B cell (primary cell): ENCODE measurements at regions not wholly inside any gene's neighbourhood (a gene's known extent, or its start where the extent isn't known, plus 50 kb on each side); places are given as distances from the start of the nearest gene placed in this dataset.

Experiments used
- ATAC-seq: fragments of 200-7000 bp; cut with Tn5 transposase; one replicate; pipeline ENCODE4 v1.10.0; 2021; ENCODE audit warnings: low read depth, mild to moderate bottlenecking, moderate number of reproducible peaks, moderate library complexity
- CTCF ChIA-PET: fragments of 350-600 bp; sonication (Branson Sonifier 250); formaldehyde crosslinking; loops from one replicate; lab custom pipeline; 2021; ENCODE audit warnings: antibody characterized with exemption, inconsistent platforms; lab: Charles Lee
- POLR2A ChIA-PET: fragments of 350-600 bp; sonication (Branson Sonifier 250); formaldehyde crosslinking; loops from one replicate; lab custom pipeline; 2021; ENCODE audit warnings: antibody characterized with exemption; lab: Charles Lee
- DNase-seq: peaks from one replicate; pipeline ENCODE4 v3.0.0; 2013
- H2AFZ ChIP-seq: 2 replicates; pipeline ENCODE4 v1.6.1; 2012; ENCODE audit warnings: mild to moderate bottlenecking, low read depth, low read length; ENCODE audit not compliant: insufficient read depth, poor library complexity, severe bottlenecking
- H3K27ac ChIP-seq, 2 donors: 1 replicate in 1 of 2; 2 replicates in 1 of 2; pipeline ENCODE4 v1.5.1; 2012 to 2013; ENCODE audit warnings: low read length in 2 of 2, mild to moderate bottlenecking in 2 of 2, moderate library complexity in 1 of 2
- H3K27me3 ChIP-seq, 4 experiments: fragments of 200-600 bp in 1 of 4; sonication (generic) in 1 of 4; replicated peaks in 1 of 4; 1 replicate in 2 of 4; 2 replicates in 2 of 4; pipeline versions ENCODE4 v1.6.1 to v1.7.0; 2013 to 2016; ENCODE audit warnings: low read length in 3 of 4, mild to moderate bottlenecking in 2 of 4, mixed read lengths in 1 of 4, moderate library complexity in 1 of 4; ENCODE audit not compliant: insufficient read depth in 4 of 4, control insufficient read depth in 3 of 4; ENCODE audit errors: control extremely low read depth in 1 of 4
- H3K36me3 ChIP-seq, 2 experiments: replicated peaks in 1 of 2; 1 replicate in 1 of 2; 2 replicates in 1 of 2; pipeline versions ENCODE4 v1.6.1 to v1.7.1; 2013; ENCODE audit warnings: low read length in 1 of 2; ENCODE audit not compliant: insufficient read depth in 2 of 2, control insufficient read depth in 1 of 2; ENCODE audit errors: control extremely low read depth in 1 of 2, extremely low read depth in 1 of 2
- H3K4me1 ChIP-seq, 2 donors: fragments of 200-600 bp in 1 of 2; sonication (generic) in 1 of 2; 1 replicate in 1 of 2; 2 replicates in 1 of 2; pipeline versions ENCODE4 v1.5.1 to v1.6.1; 2013 to 2017; ENCODE audit warnings: low read length in 2 of 2; ENCODE audit not compliant: control insufficient read depth in 2 of 2, insufficient read depth in 2 of 2
- H3K4me2 ChIP-seq: replicated peaks from 2 replicates; pipeline ENCODE3; 2012; ENCODE audit warnings: mild to moderate bottlenecking, low read depth, low read length; ENCODE audit not compliant: poor library complexity, severe bottlenecking
- H3K4me3 ChIP-seq, 5 experiments: fragments of 200-600 bp in 1 of 5; sonication (generic) in 1 of 5; 1 replicate in 3 of 5; 2 replicates in 2 of 5; pipeline versions ENCODE4 v1.5.1 to v1.7.0; 2011 to 2016; ENCODE audit warnings: low read length in 4 of 5, mild to moderate bottlenecking in 4 of 5, low read depth in 2 of 5, control low read depth in 1 of 5, moderate library complexity in 1 of 5; ENCODE audit not compliant: insufficient read depth in 1 of 5; ENCODE audit errors: control extremely low read depth in 1 of 5, extremely low read depth in 1 of 5
- H3K79me2 ChIP-seq: fragments of 200-600 bp; sonication (generic); one replicate; pipeline ENCODE4 v1.6.0; 2016; ENCODE audit warnings: low read length; ENCODE audit not compliant: control insufficient read depth, insufficient read depth
- H3K9ac ChIP-seq: fragments of 200-600 bp; sonication (generic); 2 replicates; pipeline ENCODE4 v1.6.1; 2017; ENCODE audit warnings: mild to moderate bottlenecking, low read length, moderate library complexity
- H3K9me3 ChIP-seq, 3 donors: one replicate each; pipeline versions ENCODE4 v1.6.1 to v1.7.1; 2013; ENCODE audit warnings: low read length in 2 of 3; ENCODE audit not compliant: control insufficient read depth in 2 of 3, insufficient read depth in 1 of 3; ENCODE audit errors: control extremely low read depth in 1 of 3
- H4K20me1 ChIP-seq: 2 replicates; pipeline ENCODE4 v1.6.0; 2012; ENCODE audit warnings: mild to moderate bottlenecking, low read length; ENCODE audit not compliant: insufficient read depth, control insufficient read depth, poor library complexity, severe bottlenecking
- H3K27ac Mint-ChIP-seq: one replicate; pipeline ENCODE4 v1.8.0; 2021; ENCODE audit warnings: mixed read lengths
- H3K27me3 Mint-ChIP-seq: one replicate; pipeline ENCODE4 v1.8.0; 2021; ENCODE audit warnings: mixed read lengths
- H3K4me1 Mint-ChIP-seq: one replicate; pipeline ENCODE4 v1.8.0; 2021; ENCODE audit warnings: mixed read lengths
- H3K4me3 Mint-ChIP-seq: one replicate; pipeline ENCODE4 v1.8.0; 2021; ENCODE audit warnings: mixed read lengths
- H3K9me3 Mint-ChIP-seq: one replicate; pipeline ENCODE4 v1.8.0; 2022; ENCODE audit warnings: mixed read lengths; ENCODE audit not compliant: insufficient read depth
- EZH2 ChIP-seq: IDR thresholded peaks from 2 replicates; pipeline ENCODE4 v1.6.1; 2012; ENCODE audit warnings: borderline replicate concordance, low read depth, mild to moderate bottlenecking, moderate library complexity, low read length; ENCODE audit not compliant: insufficient read depth, poor library complexity, severe bottlenecking
- WGBS: methylation state at CpG from one replicate; pipeline ENCODE4 v1.1.5; 2013; ENCODE audit warnings: missing lambda C conversion rate; ENCODE audit not compliant: insufficient coverage; 5-methylcytosine and 5-hydroxymethylcytosine counted together
- intact Hi-C: fragments of 100-400 bp; cut with micrococcal nuclease; formaldehyde crosslinking; loops from one replicate; pipeline ENCODE4 v1.10.0; 2022
- TF ChIP-seq, protein P1 (sequence below): fragments of 200-600 bp; IDR thresholded peaks from one replicate; pipeline ENCODE4 v1.8.0; 2022; ENCODE audit warnings: antibody characterized with exemption, mild to moderate bottlenecking

DNA sequence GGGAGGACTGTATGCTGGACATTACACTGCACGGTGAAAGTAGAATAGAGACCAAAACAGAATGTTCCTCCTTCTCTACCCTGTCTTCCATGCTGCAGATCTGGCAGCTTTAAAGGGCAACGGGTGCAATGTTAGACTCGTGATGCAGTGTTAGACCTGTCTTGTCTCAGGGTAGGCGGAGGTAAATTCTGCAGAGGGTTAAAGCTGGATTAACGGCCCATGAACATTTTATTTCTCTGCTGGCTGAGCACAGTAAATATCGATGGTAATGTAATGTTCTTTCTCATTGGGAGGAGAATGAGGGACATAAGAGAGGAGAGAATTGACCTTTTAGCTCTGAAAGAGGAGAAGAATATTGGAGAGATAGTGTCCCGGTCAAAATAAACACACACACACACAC lies 178.9 kb downstream of the NMUR2 start:
- CTCF ChIA-PET, result no interaction called here
- no peak for TF ChIP-seq EZH2
- TF ChIP-seq, protein P1, sequence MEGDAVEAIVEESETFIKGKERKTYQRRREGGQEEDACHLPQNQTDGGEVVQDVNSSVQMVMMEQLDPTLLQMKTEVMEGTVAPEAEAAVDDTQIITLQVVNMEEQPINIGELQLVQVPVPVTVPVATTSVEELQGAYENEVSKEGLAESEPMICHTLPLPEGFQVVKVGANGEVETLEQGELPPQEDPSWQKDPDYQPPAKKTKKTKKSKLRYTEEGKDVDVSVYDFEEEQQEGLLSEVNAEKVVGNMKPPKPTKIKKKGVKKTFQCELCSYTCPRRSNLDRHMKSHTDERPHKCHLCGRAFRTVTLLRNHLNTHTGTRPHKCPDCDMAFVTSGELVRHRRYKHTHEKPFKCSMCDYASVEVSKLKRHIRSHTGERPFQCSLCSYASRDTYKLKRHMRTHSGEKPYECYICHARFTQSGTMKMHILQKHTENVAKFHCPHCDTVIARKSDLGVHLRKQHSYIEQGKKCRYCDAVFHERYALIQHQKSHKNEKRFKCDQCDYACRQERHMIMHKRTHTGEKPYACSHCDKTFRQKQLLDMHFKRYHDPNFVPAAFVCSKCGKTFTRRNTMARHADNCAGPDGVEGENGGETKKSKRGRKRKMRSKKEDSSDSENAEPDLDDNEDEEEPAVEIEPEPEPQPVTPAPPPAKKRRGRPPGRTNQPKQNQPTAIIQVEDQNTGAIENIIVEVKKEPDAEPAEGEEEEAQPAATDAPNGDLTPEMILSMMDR, result no peak
- WGBS, result 87% methylated on average over 3 of the region's 7 CpGs
- no peaks in the 10 kb centered on the region for H4K20me1 ChIP-seq
- H3K27me3 Mint-ChIP-seq, result peaks cover 9% of the 10 kb centered on the region
- H3K9me3 Mint-ChIP-seq, result no peaks in the 10 kb centered on the region
- no peak overlapping the region for H3K27ac ChIP-seq
- DNase-seq, result no peak
- POLR2A ChIA-PET, result no interaction called here
- H3K4me3 ChIP-seq, result no peak overlapping the region
- no peaks in the 10 kb centered on the region for H3K4me1 Mint-ChIP-seq
- no peak overlapping the region for H3K27ac Mint-ChIP-seq
- no peaks in the 10 kb centered on the region for H3K79me2 ChIP-seq
- H2AFZ ChIP-seq, result no peak overlapping the region
- H3K4me2 ChIP-seq, result no peak overlapping the region
- H3K9ac ChIP-seq, result no peak overlapping the region
- H3K36me3 ChIP-seq, result no peaks in the 10 kb centered on the region
- H3K9me3 ChIP-seq, result no peaks in the 10 kb centered on the region
- no peak for ATAC-seq
- intact Hi-C loops, result no loop called here
- no peak overlapping the region for H3K4me3 Mint-ChIP-seq
- H3K4me1 ChIP-seq, result no peaks in the 10 kb centered on the region
- no peaks in the 10 kb centered on the region for H3K27me3 ChIP-seq

DNA sequence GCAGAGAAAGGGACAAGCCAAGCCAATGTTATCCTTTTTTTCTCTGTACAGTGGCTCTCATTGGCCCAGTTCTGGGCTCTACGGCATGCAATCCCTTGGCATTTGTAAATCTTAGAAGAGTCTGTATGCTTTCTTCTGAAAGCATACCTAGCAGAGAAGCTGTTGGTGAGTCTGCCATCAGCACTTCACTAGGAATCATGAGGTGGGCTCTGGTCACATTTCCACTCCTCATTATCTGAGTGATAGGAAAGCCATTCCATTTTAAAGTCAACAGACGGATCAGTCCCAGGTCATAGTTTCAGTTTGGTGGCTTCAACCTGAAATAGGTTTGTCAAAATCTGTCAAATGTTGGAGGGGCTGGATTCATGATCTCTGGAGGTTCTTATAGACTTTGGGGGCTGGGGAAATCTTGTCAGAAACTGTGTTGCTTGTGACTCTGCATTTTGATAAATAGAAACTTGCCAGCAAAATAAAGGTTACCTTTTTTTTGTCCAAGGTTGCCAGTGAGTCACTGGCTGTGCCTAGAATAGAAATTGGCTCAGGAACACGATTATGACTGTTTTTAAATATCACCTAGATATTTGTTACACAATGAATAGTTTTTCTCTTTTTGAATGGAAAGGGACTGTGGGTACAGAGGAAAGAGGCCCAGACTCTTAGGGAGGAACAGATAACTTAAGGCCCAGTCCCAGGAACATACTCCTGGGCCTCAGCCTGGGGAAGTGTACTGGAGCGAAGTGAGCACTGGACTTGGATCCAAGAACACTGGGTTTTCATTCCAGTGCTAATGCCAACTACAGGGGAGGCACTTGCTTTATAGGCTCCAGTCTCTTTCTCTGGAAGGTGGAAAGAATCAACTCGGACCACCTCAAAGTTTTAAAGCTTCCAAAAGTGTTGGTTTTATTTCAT lies 183.1 kb downstream of the NMUR2 start:
- H3K27ac Mint-ChIP-seq, result no peak overlapping the region
- H3K9me3 Mint-ChIP-seq, result peaks cover 3% of the 10 kb centered on the region
- CTCF ChIA-PET, result no interaction called here
- H3K36me3 ChIP-seq, result no peaks in the 10 kb centered on the region
- no peak overlapping the region for H2AFZ ChIP-seq
- H3K9me3 ChIP-seq, result no peaks in the 10 kb centered on the region
- no peaks in the 10 kb centered on the region for H3K27me3 ChIP-seq
- no peaks in the 10 kb centered on the region for H4K20me1 ChIP-seq
- DNase-seq (no peak), ATAC-seq (no peak)
- H3K79me2 ChIP-seq, result no peaks in the 10 kb centered on the region
- intact Hi-C loops, result no loop called here
- H3K9ac ChIP-seq, result no peak overlapping the region
- no peak overlapping the region for H3K27ac ChIP-seq
- H3K4me1 ChIP-seq, result no peaks in the 10 kb centered on the region
- no peaks in the 10 kb centered on the region for H3K4me1 Mint-ChIP-seq
- H3K4me3 Mint-ChIP-seq, result no peak overlapping the region
- peaks cover 11% of the 10 kb centered on the region for H3K27me3 Mint-ChIP-seq
- H3K4me2 ChIP-seq, result no peak overlapping the region
- TF ChIP-seq, protein P1, result no peak
- no peak for TF ChIP-seq EZH2
- POLR2A ChIA-PET, result no interaction called here
- WGBS, result 90% methylated on average over 3 of the region's 5 CpGs
- no peak overlapping the region for H3K4me3 ChIP-seq
